GM12864 (cell line): ENCODE measurements at regions not wholly inside any gene's neighbourhood (a gene's known extent, or its start where the extent isn't known, plus 50 kb on each side); places are given as distances from the start of the nearest gene placed in this dataset.
"Not testable (repeated sequence)": the region's sequence is repeated elsewhere in the genome, so short reads cannot be mapped to it uniquely, and the experiment has no call there.

Experiments used
- DNase-seq: peaks from one replicate; pipeline ENCODE4 v3.0.0-alpha.2; 2011; ENCODE audit warnings: low read depth
- H3K4me3 ChIP-seq: 2 replicates; pipeline ENCODE4 v1.5.1; 2011; ENCODE audit warnings: mild to moderate bottlenecking, low read depth, low read length, control low read depth
- TF ChIP-seq, protein P1 (sequence below): IDR thresholded peaks from 2 replicates; pipeline ENCODE4 v1.5.1; 2011; ENCODE audit warnings: low read depth, mild to moderate bottlenecking, moderate library complexity, low read length, control low read depth, inconsistent platforms; ENCODE audit errors: missing control alignments

GRCh38 chr15:84112025-84112424 lies 123.5 kb upstream of the GOLGA6L4 start:
- H3K4me3 ChIP-seq = no peak overlapping the region
- DNase-seq = no peak
- TF ChIP-seq, protein P1, sequence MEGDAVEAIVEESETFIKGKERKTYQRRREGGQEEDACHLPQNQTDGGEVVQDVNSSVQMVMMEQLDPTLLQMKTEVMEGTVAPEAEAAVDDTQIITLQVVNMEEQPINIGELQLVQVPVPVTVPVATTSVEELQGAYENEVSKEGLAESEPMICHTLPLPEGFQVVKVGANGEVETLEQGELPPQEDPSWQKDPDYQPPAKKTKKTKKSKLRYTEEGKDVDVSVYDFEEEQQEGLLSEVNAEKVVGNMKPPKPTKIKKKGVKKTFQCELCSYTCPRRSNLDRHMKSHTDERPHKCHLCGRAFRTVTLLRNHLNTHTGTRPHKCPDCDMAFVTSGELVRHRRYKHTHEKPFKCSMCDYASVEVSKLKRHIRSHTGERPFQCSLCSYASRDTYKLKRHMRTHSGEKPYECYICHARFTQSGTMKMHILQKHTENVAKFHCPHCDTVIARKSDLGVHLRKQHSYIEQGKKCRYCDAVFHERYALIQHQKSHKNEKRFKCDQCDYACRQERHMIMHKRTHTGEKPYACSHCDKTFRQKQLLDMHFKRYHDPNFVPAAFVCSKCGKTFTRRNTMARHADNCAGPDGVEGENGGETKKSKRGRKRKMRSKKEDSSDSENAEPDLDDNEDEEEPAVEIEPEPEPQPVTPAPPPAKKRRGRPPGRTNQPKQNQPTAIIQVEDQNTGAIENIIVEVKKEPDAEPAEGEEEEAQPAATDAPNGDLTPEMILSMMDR = no peak

DNA sequence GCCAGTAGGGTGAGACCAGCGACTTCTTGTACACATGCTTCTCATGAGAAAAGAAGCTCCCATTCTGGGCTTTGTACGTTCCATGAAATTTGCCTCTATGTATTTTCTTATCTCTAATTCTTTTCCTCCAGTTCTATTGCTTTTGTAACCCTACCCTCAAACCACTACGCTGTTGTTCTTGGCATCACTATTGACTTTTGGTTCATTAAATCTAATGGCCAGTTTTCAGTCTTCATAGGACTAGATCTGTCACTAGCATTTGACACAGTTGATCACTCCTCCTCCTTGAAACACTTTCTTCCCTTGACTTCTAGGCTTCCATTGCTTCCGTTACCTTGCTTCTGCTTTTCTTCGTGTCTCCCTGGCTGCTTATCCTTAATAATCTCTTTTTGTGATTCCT lies 121.7 kb upstream of the GOLGA6L4 start:
- no peak overlapping the region for H3K4me3 ChIP-seq
- DNase-seq = no peak
- TF ChIP-seq, protein P1 = no peak

GRCh38 chr15:84114680-84115079 lies 120.9 kb upstream of the GOLGA6L4 start:
- DNase-seq, H3K4me3 ChIP-seq: not testable (repeated sequence)

DNA sequence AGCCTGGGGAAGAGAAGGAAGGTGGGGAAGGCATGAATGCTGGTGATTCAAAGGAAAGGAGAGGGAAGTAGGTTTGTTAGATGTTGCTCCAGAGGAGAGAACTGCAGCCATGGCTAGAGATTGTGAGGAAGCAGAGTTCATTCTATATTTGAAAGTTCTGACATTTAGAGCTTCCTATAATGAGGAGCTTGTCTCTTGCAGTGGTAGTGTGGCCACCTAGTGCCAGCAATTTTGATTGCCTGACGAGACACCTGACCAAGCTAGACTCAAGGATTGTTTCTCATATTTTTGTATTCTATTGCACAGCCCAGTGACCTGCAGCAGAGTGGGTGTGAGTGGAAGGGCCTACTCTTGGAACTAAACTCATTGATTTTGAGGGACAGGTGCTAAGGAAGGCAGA lies 116.2 kb upstream of the GOLGA6L4 start:
- not testable (repeated sequence) for DNase-seq, H3K4me3 ChIP-seq

- DNase-seq, H3K4me3 ChIP-seq: not testable (repeated sequence)
Measured at GRCh38 chr15:84120903-84121302, 114.7 kb upstream of the GOLGA6L4 start.

DNA sequence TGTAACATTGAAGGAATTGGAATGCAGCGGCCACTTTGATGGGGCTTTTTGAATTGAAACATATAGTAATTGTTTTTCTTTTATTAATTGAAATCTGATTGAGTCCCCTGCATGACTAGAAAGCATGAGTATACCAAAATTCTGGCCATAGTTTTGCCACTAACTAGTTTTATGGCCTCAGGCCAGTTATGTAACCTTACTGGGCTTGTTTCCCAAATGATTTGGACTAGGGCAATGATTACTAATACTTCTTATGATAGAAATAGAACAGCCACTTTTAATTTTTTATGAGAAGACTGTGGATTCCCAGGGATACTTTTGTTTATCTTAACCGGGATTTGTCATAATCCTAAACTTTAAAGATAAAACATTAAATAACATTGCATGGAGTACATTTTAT lies 106.9 kb upstream of the GOLGA6L4 start:
- H3K4me3 ChIP-seq, DNase-seq: not testable (repeated sequence)

GRCh38 chr15:84130098-84130831 lies 105.3 kb upstream of the GOLGA6L4 start:
- not testable (repeated sequence) for DNase-seq, H3K4me3 ChIP-seq

DNA sequence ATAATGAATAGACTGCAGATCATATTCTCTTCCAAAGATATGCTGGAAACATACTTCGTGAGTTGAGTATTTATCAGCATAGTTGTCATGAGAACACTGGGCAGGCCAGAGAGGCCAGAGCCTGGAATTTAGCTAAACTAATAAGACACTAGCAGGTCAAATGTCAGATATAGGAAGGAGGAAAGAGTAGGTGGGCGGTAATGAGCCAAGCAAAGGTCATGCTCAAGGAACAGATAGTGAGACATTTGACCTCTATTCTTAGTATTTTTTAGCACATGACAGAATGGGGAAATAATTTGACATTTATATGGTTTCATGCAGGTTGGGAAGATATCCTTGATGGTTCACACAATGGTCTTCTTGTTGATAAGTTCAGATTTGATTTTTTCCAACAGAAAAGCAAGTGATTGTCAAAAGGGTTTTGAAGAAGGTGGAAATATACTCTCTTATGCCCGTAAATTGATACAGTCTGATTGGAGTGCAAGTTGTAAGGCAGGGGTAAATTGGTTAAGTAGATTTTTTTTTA lies 99.6 kb upstream of the GOLGA6L4 start:
- DNase-seq, H3K4me3 ChIP-seq: not testable (repeated sequence)

DNA sequence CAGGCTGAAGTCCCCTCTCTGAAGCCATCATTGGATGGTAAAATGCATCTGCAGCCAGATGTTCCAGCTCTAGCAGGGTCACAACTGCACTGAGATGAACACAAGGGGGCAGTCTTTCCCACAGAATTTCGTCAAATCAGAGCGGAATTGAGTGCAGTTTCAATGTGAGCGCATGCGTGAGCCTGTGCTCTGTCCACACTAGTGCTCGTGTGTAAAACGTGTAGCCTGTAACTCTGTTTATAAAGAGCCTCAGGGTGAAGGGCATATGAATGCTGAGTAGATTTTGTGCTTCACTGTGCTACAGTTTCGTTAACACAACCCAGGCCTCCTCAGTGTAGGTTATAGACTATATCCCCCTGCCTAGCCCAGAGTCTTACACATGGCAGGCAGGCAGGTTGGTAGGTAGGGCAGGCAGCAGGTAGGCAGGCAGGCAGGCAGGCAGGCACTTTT lies 92.7 kb upstream of the GOLGA6L4 start:
- TF ChIP-seq, protein P1 = peak; percentile 85
- DNase-seq = peak; percentile 72
- no peak overlapping the region for H3K4me3 ChIP-seq

DNA sequence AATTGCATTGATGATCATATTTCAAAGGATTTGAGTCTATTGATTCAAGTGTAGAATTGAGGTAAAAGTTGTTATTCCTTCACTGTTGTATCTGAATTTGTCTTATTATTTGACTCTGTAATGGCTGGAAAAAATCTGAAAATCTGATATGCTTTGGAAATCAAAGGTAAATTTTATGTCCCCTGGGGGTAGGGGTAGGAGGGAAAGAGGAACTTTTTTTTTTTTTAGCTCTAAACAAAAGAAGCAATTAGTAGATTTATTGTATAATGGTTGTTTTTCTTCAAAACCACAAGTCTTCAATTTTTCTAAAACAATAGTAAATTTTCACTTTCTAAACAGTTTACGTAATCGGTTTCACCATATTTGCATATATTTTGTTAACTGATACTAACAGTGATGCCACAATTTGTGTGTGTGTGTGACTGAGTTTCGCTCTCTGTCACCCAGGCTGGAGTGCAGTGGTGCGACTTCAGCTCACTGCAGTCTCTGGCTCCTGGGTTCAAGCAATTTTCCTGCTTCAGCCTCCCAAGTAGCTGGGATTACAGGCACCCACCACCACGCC lies 91.7 kb upstream of the GOLGA6L4 start:
- no peak overlapping the region for H3K4me3 ChIP-seq
- DNase-seq = peak; percentile 10
- TF ChIP-seq, protein P1 = no peak

DNA sequence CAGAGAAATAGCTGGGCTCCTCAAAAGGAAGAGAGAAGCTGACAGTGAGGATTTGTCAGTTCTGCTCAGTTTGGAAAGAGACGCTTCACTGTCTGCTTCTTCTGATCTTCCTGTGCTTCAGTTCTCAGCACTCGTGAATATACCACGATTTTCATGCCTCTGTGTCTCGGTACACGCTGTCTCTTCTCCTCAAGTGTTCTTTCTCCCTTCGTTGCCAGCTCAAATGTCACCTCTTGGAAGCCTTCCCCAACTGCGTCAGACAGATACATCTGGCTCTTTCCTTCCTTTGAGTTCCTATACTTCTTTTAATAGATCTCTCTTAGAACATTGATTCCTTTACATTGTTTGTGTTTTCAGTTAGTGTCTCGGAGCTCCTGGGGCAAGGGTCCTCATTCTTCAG lies 90.6 kb upstream of the GOLGA6L4 start:
- not testable (repeated sequence) for DNase-seq, H3K4me3 ChIP-seq

DNA sequence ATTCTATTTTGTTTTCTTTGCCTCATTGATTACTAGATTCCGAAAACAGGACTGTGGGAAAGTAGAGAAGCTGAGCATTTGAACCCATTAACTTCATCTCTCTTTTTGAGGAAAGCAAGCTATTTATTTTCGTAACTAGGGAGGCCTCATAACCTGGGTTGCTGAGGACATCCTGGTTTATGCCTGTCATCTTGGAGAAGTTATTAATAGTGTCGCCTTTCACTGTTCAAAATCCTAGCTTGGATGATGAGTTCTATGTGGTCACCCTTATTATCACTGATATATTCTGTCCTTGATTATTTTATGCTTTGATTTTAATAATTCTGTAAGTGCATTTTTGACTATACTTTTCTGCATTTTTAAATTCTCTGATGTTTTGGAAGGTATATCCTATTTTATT lies 89.3 kb upstream of the GOLGA6L4 start:
- not testable (repeated sequence) for H3K4me3 ChIP-seq, DNase-seq

DNA sequence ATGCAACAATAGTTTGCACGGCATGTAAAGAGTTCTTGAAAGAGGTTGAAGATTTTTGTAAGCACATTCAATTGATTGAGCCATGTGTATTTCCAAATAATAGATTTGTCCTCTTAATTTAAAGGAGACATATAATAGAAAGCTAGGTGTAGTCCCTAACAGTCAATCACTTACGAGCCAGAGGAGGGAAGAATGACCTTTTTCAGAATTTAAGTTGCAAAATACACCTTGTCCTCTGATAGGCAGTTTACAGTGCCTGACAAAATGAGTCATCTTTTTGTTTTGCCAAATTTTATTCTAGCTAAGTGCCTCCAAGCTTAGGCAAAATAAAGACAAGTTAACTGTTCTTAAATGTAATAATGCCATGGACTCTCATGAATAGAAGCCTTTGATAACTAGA lies 88.3 kb upstream of the GOLGA6L4 start:
- not testable (repeated sequence) for DNase-seq, H3K4me3 ChIP-seq
